Astrocyte (in vitro differentiated cells and primary cell): ENCODE measurements at regions not wholly inside any gene's neighbourhood (a gene's known extent, or its start where the extent isn't known, plus 50 kb on each side); places are given as distances from the start of the nearest gene placed in this dataset.

Source experiments
- EZH2 ChIP-seq: IDR thresholded peaks from 2 replicates; pipeline ENCODE4 v1.6.1; 2012; ENCODE audit warnings: mild to moderate bottlenecking, low read length, inconsistent platforms; ENCODE audit not compliant: insufficient read depth
- TF ChIP-seq, protein P1 (sequence below): IDR thresholded peaks from 2 replicates; pipeline ENCODE4 v1.5.1; 2011; ENCODE audit warnings: low read depth, mild to moderate bottlenecking, inconsistent platforms, low read length, moderate library complexity; ENCODE audit not compliant: insufficient read depth

DNA sequence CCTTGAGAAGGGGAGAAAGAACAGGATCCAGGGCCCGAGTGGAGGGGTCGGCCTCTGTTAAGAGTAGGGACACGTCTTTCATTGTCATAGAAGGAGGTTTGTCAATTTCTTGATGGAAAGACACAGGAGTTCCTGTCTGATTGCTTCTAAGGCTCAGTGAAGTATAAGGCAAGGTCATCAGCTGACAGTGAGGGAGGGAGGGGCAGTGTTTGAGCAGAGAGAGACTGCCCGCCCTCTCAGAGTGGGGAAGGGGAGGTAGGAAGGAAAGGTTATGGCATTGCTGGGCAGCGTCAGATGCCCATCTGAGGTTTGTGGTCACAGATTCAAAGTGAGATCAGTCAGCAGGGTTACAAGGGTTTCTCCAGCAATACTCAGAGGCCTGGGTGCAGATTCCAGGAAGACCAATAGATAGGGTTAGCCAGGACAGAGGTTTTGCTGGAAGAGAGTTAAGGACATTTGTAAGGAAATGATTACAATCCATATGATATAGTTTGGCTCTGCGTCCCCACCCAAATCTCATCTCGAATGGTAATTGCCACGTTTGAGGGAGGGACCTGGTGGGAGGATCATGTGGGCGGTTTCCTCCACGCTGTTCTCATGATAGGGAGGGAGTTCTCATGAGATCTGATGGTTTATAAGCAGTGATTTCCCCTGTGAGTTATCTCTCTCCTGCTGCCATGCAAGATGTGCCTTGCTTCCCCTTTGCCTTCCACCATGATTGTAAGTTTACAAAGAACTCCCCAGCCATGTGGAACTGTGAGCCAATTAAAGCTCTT lies 127.2 kb upstream of the GJB5 start:
- TF ChIP-seq, protein P1, sequence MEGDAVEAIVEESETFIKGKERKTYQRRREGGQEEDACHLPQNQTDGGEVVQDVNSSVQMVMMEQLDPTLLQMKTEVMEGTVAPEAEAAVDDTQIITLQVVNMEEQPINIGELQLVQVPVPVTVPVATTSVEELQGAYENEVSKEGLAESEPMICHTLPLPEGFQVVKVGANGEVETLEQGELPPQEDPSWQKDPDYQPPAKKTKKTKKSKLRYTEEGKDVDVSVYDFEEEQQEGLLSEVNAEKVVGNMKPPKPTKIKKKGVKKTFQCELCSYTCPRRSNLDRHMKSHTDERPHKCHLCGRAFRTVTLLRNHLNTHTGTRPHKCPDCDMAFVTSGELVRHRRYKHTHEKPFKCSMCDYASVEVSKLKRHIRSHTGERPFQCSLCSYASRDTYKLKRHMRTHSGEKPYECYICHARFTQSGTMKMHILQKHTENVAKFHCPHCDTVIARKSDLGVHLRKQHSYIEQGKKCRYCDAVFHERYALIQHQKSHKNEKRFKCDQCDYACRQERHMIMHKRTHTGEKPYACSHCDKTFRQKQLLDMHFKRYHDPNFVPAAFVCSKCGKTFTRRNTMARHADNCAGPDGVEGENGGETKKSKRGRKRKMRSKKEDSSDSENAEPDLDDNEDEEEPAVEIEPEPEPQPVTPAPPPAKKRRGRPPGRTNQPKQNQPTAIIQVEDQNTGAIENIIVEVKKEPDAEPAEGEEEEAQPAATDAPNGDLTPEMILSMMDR, result no peak
- TF ChIP-seq EZH2, result no peak
